NCI-H446 treated with DMSO at 0.1 percent for 48 hours (cell line): ENCODE measurements at regions not wholly inside any gene's neighbourhood (a gene's known extent, or its start where the extent isn't known, plus 50 kb on each side); places are given as distances from the start of the nearest gene placed in this dataset.

Source experiments
- DNase-seq: peaks from one replicate; lab custom pipeline; 2025; lab: John Stamatoyannopoulos, UW

DNA sequence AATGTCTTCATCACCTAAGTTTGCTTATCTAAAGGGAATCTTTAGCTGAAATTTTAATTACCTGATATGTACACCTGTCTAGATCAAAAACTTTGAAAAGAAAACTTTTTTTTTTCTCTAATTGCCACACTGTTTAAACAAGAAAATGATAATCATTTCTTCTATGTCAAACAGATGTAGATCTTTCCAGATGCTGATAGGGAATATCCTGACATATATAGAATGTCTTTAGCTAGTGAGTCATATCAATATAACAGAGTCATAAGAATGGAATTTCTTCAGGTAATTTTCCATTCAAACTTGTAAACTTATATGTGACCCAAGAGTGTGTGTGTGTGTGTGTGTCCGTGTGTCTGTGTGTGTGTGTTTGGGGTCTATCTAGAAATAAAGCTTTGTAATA is 271.9 kb downstream of the GPM6A start:
- no peak for DNase-seq

DNA sequence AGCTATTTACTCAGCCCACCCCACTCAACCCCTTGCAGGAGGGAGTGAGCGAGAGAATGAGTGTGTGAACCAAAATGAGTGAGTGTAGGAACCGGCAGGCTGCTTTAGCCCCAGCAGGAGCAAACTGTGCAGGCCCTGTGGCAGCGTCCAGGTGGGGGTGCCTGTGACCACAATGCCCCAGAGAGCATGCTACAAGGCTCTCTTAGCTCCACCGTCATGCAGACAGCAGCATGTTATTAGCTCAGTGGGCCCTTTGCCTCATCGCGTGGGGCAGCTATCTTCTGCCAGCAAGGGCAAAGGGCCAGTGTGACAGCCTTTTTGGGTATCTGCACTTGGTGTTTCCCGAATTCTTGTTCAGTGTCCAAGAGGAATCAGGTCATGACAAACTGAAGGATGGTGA is 271.3 kb downstream of the GPM6A start:
- no peak for DNase-seq

DNA sequence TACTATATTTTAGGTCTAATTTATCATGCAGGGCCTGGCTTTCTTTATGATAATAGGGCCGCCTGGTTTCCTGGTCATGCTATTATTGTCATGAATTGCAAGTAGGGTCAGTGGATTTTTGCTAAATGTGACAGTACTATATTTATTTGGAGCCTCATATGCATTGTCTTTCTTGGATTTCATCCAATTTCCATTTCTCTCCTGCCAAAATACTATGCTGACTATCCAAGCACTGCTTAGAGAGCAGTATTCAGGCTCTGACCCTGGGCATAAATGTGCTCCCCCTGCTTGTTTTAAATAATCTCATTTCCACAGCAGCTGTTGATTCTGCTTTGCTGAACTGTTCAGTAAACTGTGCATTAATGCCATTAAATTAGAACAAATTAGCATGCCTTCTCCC is 269.3 kb downstream of the GPM6A start:
- DNase-seq, result peak; percentile 73

DNA sequence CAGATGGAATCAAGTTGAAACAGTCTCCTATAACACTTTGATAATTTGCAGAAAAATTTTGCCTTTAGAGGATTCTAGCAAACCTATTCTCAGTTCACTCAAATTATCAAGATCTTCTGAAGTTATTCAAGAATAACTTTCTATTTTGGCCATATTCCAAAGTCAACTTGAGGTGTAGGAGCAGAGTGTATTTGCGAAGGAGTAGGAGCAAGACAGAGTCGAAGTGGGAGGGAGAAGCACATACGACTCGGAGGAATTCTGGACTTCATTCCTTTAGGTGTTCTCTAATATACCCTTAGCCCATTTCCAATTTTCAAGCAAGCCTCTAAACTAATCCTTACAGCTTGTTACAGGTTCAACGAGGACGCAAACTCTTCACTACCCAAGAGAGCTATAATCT is 252.9 kb downstream of the GPM6A start:
- no peak for DNase-seq

DNA sequence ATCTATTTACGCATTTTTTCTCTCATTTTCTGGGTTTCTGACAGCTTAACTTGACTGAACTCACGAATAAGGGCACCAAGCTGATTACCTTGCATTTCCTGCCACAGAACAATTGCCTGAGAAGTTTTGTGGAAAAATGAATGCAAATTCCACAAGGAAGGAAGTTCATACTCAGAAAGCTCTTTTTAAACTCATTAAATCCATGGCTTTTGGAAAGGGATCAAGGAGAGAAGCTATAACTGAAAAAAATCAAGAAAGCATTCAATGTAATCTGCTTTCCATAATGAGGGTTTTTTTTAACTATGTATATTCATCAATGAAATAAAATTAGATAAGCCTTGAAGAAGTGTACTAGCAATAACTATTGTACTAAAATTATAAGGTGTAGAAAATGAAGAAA is 252.5 kb downstream of the GPM6A start:
- DNase-seq, result no peak

DNA sequence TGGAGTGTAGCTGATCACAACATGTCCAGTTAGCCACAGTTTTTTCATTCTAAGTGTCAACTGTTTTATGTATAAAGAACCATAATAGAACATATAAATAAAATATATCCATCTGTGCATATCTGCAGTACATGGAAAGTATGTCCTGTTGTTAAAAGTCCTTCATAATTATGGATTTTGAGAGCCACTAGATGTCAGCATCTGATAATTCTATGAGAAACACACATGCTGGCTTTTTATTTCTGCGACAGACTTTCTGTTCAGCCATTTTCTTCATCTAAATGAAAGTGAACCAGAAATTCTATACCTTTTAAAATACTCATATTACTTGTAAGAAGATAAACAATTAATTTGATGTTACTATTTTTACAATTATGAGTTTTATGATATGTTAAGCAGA is 251.5 kb downstream of the GPM6A start:
- peak; percentile 67 for DNase-seq

DNA sequence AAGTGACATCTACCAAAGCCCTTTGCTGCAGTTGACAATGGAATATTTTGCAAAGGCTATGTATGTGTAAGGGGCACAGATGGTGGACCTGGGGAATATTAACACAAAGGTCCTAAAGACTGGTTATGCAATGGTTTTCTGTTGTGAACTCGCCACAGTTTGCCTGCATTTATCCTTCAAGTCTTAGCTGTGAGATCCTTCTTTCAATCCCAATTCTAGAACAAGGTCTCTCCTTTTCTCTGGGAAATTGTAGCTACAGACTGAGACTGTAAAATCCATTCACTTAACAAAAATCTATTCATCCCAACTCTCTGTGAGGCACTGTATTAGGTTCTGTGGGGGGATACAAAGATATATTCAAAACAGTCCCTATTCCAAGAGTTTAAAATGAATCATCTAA is 250.4 kb downstream of the GPM6A start:
- no peak for DNase-seq

DNA sequence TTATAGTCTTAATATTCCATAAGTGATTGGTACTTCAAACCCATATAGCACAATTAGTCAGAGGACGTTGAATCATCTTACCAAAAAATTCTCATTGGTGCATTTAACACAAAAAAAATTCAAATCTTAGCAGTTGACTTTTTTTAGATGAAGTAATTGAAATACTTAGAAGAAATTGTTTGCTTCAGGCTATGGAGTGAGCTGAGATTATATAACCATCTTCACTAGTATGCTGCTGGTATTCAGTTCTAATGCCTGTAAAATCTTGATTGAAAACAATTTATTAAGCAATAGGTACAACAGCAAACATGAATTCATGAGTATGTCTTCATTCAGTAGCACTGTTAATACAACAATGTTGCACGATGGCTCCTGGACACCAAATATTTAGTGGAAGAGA is 250.0 kb downstream of the GPM6A start:
- no peak for DNase-seq

DNA sequence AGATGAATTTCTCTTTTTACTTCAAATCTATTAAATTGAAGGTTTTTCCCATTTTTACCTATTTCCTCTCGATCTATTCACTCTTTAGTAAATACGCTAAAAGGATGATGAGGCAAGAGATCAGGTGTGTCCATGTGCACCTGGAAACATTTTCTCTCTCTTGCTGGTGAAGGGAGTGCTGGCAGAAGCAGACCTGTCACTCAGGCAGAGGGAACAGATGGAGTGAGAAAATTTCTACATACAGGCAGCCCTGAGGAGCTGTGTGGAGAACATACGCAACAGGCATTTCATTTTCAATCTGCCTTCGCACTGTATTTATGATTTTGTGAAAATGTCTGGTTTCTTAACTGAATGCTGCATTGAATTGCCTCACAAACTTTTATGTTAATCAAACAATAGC is 249.5 kb downstream of the GPM6A start:
- DNase-seq, result peak; percentile 32
